ENCODE measurements at regions not wholly inside any gene's neighbourhood (a gene's known extent, or its start where the extent isn't known, plus 50 kb on each side); places are given as distances from the start of the nearest gene placed in this dataset.

GRCh38 chr16:63684149-63685101 is 1437.4 kb downstream of the CDH11 start:
- ATAC-seq (ENCODE audit: low FRiP score), result no peak
- TF ChIP-seq, protein P1, sequence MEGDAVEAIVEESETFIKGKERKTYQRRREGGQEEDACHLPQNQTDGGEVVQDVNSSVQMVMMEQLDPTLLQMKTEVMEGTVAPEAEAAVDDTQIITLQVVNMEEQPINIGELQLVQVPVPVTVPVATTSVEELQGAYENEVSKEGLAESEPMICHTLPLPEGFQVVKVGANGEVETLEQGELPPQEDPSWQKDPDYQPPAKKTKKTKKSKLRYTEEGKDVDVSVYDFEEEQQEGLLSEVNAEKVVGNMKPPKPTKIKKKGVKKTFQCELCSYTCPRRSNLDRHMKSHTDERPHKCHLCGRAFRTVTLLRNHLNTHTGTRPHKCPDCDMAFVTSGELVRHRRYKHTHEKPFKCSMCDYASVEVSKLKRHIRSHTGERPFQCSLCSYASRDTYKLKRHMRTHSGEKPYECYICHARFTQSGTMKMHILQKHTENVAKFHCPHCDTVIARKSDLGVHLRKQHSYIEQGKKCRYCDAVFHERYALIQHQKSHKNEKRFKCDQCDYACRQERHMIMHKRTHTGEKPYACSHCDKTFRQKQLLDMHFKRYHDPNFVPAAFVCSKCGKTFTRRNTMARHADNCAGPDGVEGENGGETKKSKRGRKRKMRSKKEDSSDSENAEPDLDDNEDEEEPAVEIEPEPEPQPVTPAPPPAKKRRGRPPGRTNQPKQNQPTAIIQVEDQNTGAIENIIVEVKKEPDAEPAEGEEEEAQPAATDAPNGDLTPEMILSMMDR (IDR thresholded peaks at IDR 0.05), result no peak
- no peak for DNase-seq (ENCODE audit: low spot score)

DNA sequence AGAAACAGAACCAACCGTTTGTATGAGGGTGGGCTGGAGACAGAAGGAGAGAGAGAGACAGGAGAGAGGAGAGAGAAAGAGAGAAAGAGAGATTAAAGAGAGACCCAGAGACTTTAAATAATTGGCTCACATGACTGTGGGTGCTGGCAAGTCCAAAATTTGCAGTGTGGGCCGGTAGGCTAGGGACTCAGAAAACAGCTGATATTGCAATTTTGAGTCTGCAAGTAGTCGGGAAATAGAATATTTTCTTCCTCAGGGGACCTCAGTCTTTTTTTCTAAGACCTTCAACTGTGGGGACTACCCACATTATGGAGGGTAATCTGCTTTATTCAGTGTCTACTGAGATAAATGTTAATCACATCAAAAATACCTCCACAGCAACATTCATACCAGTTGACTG is 1439.0 kb downstream of the CDH11 start:
- TF ChIP-seq, protein P1 (IDR thresholded peaks at IDR 0.05), result no peak
- no peak for ATAC-seq (ENCODE audit: low FRiP score)
- no peak for DNase-seq (ENCODE audit: low spot score)

- DNase-seq (ENCODE audit: low spot score) (no peak), ATAC-seq (ENCODE audit: low FRiP score) (no peak)
- TF ChIP-seq, protein P1 (IDR thresholded peaks at IDR 0.05), result no peak
Measured at GRCh38 chr16:63672493-63672892, 1449.4 kb downstream of the CDH11 start.

DNA sequence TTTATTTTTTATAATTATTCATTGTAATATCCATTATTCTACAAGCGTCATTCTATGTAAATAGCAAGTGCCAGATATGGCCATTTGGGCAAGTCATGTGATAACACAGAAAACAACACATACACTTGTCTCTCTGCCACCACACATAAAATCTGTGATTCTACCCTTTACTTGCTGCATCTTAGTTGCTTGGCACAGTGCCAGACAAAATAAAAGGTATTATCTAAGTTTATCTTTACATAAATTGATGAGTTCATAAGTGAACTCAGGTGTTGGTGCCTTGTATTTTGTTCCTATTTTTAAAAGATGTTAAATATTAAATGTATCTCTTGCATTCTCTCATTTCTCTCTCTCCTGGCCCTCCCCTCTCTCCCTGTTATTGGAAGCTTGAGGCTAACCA is 1458.7 kb downstream of the CDH11 start:
- no peak for ATAC-seq (ENCODE audit: low FRiP score)
- DNase-seq (ENCODE audit: low spot score), result no peak
- TF ChIP-seq, protein P1 (IDR thresholded peaks at IDR 0.05), result no peak

DNA sequence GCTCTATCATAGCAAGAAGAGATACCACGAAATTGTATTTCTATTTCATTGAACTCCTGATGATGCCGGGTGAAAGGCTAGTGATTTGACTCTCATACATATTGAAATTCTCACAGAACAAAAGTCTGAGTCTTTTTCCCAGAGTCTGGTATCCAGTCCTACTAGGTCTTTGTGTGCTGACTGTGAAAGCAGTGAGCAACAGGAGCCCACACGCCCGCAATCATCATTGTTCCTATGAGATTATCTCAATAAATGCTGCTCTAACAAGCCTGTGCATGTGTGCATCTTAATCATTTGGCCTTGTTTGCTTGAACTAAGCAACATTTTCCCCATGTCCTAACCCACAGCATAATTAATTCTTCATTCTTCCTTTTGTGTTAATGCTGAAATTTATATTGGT is 1466.0 kb downstream of the CDH11 start:
- DNase-seq (ENCODE audit: low spot score) (no peak), ATAC-seq (ENCODE audit: low FRiP score) (no peak)
- TF ChIP-seq, protein P1 (IDR thresholded peaks at IDR 0.05), result no peak

DNA sequence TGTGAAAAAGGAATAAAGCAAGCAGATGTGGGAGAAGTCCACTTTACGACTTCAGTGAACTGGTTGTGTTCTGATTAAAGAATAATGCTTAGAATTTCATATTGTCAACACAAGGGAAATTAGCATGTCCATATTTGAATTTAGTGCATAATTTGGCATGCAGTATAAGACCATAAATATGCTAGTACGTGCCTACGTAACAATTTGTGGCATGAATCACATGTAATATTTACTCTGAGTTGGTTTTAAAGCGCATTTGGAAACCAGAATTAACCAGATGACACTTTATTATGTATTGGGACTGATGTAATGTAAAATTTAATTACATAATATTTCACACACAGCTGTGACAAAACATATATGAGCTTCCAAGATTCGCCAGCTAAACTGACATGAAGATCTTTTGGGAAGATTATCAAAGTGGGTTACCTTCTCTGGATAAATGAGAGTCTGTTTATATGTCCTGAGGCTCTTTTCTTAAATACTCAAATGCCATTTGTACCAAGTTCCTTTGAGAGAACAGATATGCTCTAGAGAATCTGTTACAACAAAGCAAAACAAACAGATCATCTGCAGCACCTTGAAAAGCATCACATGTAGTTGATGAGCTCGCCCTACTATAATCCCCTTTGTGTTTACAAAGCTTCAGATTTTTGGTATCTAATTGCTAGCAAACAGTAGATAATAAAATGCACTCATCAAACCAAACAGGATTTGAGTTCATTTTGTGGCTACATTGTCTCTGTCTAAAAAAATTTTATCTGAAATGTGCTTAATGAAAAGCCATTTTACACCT is 1468.6 kb downstream of the CDH11 start:
- DNase-seq (ENCODE audit: low spot score), result no peak
- TF ChIP-seq, protein P1 (IDR thresholded peaks at IDR 0.05), result no peak
- no peak for ATAC-seq (ENCODE audit: low FRiP score)

Data from omental fat pad (tissue), 3 donors.